Ectodermal cell (in vitro differentiated cells): ENCODE measurements at regions not wholly inside any gene's neighbourhood (a gene's known extent, or its start where the extent isn't known, plus 50 kb on each side); places are given as distances from the start of the nearest gene placed in this dataset.

Experiments
- H3K27ac ChIP-seq: 2 replicates; pipeline ENCODE4 v1.7.0; 2013; ENCODE audit warnings: mild to moderate bottlenecking, low read depth, low read length; ENCODE audit not compliant: insufficient read depth, poor library complexity, severe bottlenecking
- H3K27me3 ChIP-seq: 2 replicates; pipeline ENCODE4 v1.7.0; 2013; ENCODE audit warnings: mild to moderate bottlenecking, low read length; ENCODE audit not compliant: insufficient read depth, control insufficient read depth, poor library complexity, severe bottlenecking
- H3K36me3 ChIP-seq: one replicate; pipeline ENCODE4 v1.7.0; 2013; ENCODE audit warnings: low read length; ENCODE audit not compliant: control insufficient read depth, insufficient read depth
- H3K4me1 ChIP-seq: one replicate; pipeline ENCODE4 v1.7.0; 2013; ENCODE audit warnings: low read length; ENCODE audit not compliant: control insufficient read depth, insufficient read depth
- H3K4me3 ChIP-seq: 2 replicates; pipeline ENCODE4 v1.7.0; 2013; ENCODE audit warnings: low read depth, low read length, control low read depth; ENCODE audit not compliant: insufficient read depth
- H3K9me3 ChIP-seq: 2 replicates; pipeline ENCODE4 v1.7.0; 2013; ENCODE audit warnings: mild to moderate bottlenecking, low read length, moderate library complexity; ENCODE audit not compliant: control insufficient read depth
- WGBS, 2 experiments: methylation state at CpG; one replicate each; pipeline ENCODE4 v1.1.7; 2013; ENCODE audit warnings: missing lambda C conversion rate in 2 of 2; 5-methylcytosine and 5-hydroxymethylcytosine counted together

- WGBS, 2 experiments = 90% methylated on average over 1 of the region's 1 CpG; no CpG with 5 or more reads in 1 of the 2 experiments
Observed at GRCh38 chr10:120702032-120702431, 149.1 kb upstream of the WDR11 start.

DNA sequence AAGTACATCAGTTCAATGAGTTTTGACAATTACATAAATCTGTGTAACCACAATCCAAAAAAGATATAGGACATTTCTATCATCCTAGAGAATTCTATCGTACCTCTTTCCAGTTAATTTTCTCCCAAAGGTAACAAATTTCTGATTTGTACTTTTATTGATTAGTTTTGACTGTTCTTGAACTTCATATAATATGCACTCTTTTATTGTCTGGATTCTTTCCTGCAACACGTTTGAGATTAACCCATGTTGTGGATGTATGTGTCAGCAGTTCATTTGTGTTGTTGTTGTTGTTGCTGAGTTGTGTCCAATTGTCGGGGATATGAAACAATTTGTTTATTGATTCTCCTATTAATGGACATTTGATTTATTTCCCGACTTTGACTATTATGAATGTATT, 145.9 kb upstream of the WDR11 start:
- no peaks in the 10 kb centered on the region for H3K36me3 ChIP-seq
- H3K4me1 ChIP-seq = no peaks in the 10 kb centered on the region
- H3K27me3 ChIP-seq = no peaks in the 10 kb centered on the region
- no peaks in the 10 kb centered on the region for H3K9me3 ChIP-seq
- no peak overlapping the region for H3K4me3 ChIP-seq
- WGBS, 2 experiments = 85 to 97% methylated on average over 2 to 4 of the region's 4 CpGs
- no peak overlapping the region for H3K27ac ChIP-seq

More at GRCh38 chr10:120702032-120702431, 149.1 kb upstream of the WDR11 start:
- Histone ChIP-seq H3K27ac (no peak overlapping the region), H3K36me3 (no peaks in the 10 kb centered on the region), H3K4me1 (no peaks in the 10 kb centered on the region), H3K9me3 (no peaks in the 10 kb centered on the region), H3K27me3 (no peaks in the 10 kb centered on the region), H3K4me3 (no peak overlapping the region)

DNA sequence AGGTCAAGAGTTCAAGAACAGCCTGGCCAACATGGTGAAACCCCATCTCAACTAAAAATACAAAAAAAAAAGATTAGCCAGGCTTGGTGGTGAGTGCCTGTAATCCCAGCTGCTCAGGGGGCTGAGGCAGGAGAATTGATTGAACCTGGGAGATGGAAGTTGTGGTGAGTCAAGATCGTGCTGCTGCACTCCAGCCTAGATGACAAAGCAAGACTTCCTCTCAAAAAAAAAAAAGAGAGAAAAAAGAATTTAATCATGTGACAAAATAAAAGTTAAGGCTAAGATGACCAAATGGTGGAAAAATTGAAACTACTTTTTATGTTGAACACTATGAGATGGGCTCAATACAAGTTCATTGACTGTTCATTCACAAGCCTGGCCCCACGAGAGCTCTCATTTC, 141.1 kb upstream of the WDR11 start:
- Histone ChIP-seq H3K9me3 (no peaks in the 10 kb centered on the region), H3K4me3 (no peak overlapping the region), H3K27ac (no peak overlapping the region), H3K4me1 (no peaks in the 10 kb centered on the region), H3K36me3 (no peaks in the 10 kb centered on the region), H3K27me3 (no peaks in the 10 kb centered on the region)
- WGBS, 2 experiments = 91 to 94% methylated on average over 1 to 2 of the region's 2 CpGs

- Histone ChIP-seq H3K4me3 (no peak overlapping the region), H3K27me3 (no peaks in the 10 kb centered on the region), H3K36me3 (no peaks in the 10 kb centered on the region), H3K27ac (no peak overlapping the region), H3K4me1 (no peaks in the 10 kb centered on the region), H3K9me3 (no peaks in the 10 kb centered on the region)
- WGBS, 2 experiments = 94% methylated on average over 5 of the region's 5 CpGs
Observed at GRCh38 chr10:120711860-120712259, 139.3 kb upstream of the WDR11 start.

DNA sequence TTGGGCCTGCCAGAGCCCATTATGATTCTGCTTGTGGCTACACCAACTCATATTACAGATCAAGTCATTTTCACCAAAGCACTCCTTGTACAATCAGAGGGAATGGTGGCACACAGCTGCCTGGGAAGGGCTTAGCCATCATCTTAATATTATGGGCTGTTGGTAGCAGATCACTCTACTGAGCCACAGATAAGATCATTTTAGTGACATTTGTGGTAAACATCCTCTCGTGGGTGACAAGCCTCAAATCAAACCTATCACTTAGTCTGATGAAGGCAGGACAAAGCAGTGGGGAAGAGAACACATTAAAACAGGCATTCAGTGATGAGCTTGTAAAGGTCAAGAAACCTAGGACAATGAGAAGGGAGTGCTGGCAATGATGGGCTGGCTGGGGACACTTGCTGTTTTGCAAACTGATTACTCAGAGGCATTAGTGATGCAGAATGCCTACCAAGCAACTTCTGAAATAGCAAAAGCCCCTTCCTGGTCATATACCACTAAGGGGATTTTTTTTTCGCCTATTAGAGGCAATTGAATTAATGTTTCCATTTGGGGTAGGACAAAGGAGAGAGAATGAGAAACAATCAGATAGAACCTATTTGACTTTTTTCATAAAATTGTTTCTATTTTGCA, 137.5 kb upstream of the WDR11 start:
- WGBS, 2 experiments = 75 to 90% methylated on average over 1 to 2 of the region's 2 CpGs
- H3K27me3 ChIP-seq = no peaks in the 10 kb centered on the region
- H3K4me1 ChIP-seq = no peaks in the 10 kb centered on the region
- no peak overlapping the region for H3K27ac ChIP-seq
- no peaks in the 10 kb centered on the region for H3K9me3 ChIP-seq
- no peaks in the 10 kb centered on the region for H3K36me3 ChIP-seq
- no peak overlapping the region for H3K4me3 ChIP-seq

DNA sequence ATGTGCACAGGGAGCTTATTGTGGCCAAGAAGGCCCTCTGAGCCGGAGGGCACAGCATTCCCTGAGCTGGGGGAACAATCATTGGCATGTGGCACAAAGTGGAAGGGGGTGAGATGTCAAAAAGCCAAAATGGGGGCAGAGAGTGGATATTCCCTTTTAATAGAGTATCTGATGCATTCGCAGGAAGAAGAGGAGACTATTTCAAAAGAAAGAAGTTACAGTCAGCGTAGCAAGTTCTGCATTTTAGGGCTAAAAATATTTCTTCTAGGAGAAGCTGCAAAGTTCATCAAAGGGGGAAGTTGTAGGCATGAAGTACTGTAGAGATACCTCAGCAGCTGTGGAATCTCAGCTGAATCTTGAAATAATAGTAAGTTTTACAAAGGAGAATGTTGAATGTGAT, 136.0 kb upstream of the WDR11 start:
- no peaks in the 10 kb centered on the region for H3K27me3 ChIP-seq
- no peak overlapping the region for H3K4me3 ChIP-seq
- no peaks in the 10 kb centered on the region for H3K4me1 ChIP-seq
- H3K27ac ChIP-seq = no peak overlapping the region
- H3K9me3 ChIP-seq = no peaks in the 10 kb centered on the region
- 94 to 96% methylated on average over 3 of the region's 3 CpGs for WGBS, 2 experiments
- no peaks in the 10 kb centered on the region for H3K36me3 ChIP-seq

DNA sequence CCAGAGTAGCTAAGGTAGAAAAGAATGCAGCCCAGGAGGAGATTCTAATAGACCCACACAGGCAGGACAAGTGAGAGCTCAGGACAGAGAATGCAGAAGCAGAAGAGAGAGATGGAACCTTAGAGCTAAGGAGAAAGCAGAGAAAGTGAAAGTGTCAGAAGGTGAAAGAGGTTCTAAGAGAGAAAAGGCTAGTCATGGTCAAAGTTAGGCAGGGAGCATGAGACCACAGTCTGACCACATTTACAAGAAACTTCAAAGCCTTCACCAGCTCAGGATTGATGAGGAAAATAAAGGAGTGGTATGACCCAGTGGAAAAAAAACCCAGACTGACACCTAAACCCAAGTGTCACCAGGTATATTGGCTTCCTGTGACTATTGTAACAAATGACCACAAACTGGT, 131.8 kb upstream of the WDR11 start:
- no peak overlapping the region for H3K4me3 ChIP-seq
- H3K4me1 ChIP-seq = no peaks in the 10 kb centered on the region
- H3K27me3 ChIP-seq = no peaks in the 10 kb centered on the region
- no peak overlapping the region for H3K27ac ChIP-seq
- no peaks in the 10 kb centered on the region for H3K9me3 ChIP-seq
- no peaks in the 10 kb centered on the region for H3K36me3 ChIP-seq

DNA sequence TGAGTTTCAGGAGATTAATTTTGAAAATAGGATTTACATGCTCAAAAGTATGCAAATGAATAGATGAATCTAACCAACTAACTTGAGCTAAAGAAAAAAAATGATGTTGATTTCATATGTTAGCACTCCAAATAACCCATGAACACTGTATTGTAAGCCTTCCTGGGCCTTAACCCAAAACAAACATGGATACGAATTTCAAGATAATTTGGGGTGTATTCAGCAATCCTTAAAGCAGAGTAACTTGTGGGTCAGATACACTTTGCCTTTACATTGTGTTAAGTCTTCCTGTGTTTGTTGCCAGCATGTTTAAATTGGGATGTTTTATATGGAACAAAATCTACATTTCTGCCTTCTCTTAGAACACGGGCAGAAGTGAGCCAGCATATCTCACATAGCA, 124.2 kb upstream of the WDR11 start:
- H3K27ac ChIP-seq = no peak overlapping the region
- no peaks in the 10 kb centered on the region for H3K27me3 ChIP-seq
- H3K4me1 ChIP-seq = no peaks in the 10 kb centered on the region
- WGBS, 2 experiments = 96 to 97% methylated on average over 2 of the region's 2 CpGs
- no peaks in the 10 kb centered on the region for H3K36me3 ChIP-seq
- H3K9me3 ChIP-seq = no peaks in the 10 kb centered on the region
- H3K4me3 ChIP-seq = no peak overlapping the region

GRCh38 chr10:120729547-120729946, 121.6 kb upstream of the WDR11 start:
- H3K9me3 ChIP-seq = no peaks in the 10 kb centered on the region
- WGBS, 2 experiments = 67 to 95% methylated on average over 1 of the region's 1 CpG
- no peak overlapping the region for H3K4me3 ChIP-seq
- H3K27ac ChIP-seq = no peak overlapping the region
- no peaks in the 10 kb centered on the region for H3K36me3 ChIP-seq
- no peaks in the 10 kb centered on the region for H3K27me3 ChIP-seq
- no peaks in the 10 kb centered on the region for H3K4me1 ChIP-seq

DNA sequence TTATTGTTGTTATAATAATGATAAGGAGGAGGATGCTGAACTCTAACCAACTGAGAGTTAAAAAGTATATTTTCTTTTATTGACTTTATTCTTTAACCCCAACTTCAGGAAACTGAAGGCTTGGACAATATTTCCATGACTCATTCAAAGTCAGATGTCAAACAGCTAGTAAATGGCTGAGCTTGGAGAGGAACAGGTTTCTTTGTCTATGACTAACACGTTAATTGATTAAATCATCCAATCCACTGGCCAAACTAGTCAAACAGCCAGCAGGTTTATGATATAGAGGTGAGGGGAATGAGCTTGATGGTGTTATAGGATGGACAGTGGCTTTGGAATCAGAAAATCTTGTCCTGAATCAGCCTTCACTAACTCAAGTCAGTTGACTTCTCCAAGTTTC, 119.1 kb upstream of the WDR11 start:
- no peaks in the 10 kb centered on the region for H3K36me3 ChIP-seq
- H3K4me3 ChIP-seq = no peak overlapping the region
- no peak overlapping the region for H3K27ac ChIP-seq
- no peaks in the 10 kb centered on the region for H3K9me3 ChIP-seq
- 100% methylated on average over 1 of the region's 1 CpG for WGBS, 2 experiments
- no peaks in the 10 kb centered on the region for H3K4me1 ChIP-seq
- H3K27me3 ChIP-seq = no peaks in the 10 kb centered on the region
